ENCODE measurements at regions not wholly inside any gene's neighbourhood (a gene's known extent, or its start where the extent isn't known, plus 50 kb on each side); places are given as distances from the start of the nearest gene placed in this dataset.

DNA sequence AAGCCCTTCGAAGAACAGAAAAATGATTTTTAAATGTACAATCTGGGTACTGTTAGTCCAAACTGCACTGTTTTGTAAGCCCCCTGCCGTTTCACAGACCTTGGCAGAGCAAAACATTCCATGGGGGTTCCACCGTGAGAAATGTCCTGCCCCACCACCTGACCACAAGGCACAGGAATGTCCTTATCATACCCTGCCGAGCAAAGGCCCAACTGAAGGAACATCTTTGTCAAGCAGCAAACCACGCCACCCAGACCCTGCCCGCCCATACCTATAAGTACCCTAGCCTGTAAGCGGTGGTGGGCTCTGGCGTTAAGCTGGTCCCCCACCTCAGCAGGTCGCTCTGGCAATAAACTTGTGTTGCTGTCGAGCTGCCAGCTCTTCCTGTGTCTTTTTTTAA is 181.6 kb upstream of the PZP start:
- 0 out of 2 replicates have a peak, but pooled peaks cover 2% of the 10 kb centered on the region for H3K27me3 ChIP-seq (ENCODE audit: control insufficient read depth, insufficient read depth, low read length)
- DNase-seq (ENCODE audit: low read depth) = no peak
- no peaks in the 10 kb centered on the region for H3K36me3 ChIP-seq (ENCODE audit: control insufficient read depth, insufficient read depth, low read length)
- ChIA-PET POLR2A (no interaction called here), CTCF (no interaction called here)
- H3K4me3 ChIP-seq (ENCODE audit: low read depth, low read length) = no peak overlapping the region
- TF ChIP-seq, protein P1, sequence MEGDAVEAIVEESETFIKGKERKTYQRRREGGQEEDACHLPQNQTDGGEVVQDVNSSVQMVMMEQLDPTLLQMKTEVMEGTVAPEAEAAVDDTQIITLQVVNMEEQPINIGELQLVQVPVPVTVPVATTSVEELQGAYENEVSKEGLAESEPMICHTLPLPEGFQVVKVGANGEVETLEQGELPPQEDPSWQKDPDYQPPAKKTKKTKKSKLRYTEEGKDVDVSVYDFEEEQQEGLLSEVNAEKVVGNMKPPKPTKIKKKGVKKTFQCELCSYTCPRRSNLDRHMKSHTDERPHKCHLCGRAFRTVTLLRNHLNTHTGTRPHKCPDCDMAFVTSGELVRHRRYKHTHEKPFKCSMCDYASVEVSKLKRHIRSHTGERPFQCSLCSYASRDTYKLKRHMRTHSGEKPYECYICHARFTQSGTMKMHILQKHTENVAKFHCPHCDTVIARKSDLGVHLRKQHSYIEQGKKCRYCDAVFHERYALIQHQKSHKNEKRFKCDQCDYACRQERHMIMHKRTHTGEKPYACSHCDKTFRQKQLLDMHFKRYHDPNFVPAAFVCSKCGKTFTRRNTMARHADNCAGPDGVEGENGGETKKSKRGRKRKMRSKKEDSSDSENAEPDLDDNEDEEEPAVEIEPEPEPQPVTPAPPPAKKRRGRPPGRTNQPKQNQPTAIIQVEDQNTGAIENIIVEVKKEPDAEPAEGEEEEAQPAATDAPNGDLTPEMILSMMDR (IDR thresholded peaks at IDR 0.05; ENCODE audit: insufficient read depth, low read depth, low read length) = no peak

DNA sequence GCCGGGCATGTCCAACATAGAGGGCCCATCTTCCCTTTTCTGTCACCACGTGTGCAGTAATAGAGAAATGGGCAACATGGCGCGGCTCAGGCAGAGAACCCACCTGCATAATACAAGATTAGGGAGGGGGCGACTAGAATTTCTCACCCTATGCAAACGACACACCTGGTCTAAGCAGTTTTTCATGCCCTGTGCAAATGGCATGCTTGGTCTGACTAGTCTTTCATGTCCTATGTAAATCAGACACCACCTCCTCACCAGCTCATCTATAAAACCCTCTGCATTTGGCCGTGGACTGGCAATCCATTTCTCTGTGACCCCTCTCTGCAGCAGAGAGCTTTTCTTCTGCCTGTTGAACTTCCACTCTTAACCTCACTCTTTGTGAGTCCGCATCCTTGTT is 180.2 kb upstream of the PZP start:
- Histone ChIP-seq H3K36me3 (ENCODE audit: control insufficient read depth, insufficient read depth, low read length) (no peaks in the 10 kb centered on the region), H3K27me3 (ENCODE audit: control insufficient read depth, insufficient read depth, low read length) (0 out of 2 replicates have a peak, but pooled peaks cover 2% of the 10 kb centered on the region), H3K4me3 (ENCODE audit: low read depth, low read length) (no peak overlapping the region)
- POLR2A ChIA-PET = no interaction called here
- TF ChIP-seq, protein P1 (IDR thresholded peaks at IDR 0.05; ENCODE audit: insufficient read depth, low read depth, low read length) = no peak
- no peak for DNase-seq (ENCODE audit: low read depth)
- CTCF ChIA-PET = no interaction called here

DNA sequence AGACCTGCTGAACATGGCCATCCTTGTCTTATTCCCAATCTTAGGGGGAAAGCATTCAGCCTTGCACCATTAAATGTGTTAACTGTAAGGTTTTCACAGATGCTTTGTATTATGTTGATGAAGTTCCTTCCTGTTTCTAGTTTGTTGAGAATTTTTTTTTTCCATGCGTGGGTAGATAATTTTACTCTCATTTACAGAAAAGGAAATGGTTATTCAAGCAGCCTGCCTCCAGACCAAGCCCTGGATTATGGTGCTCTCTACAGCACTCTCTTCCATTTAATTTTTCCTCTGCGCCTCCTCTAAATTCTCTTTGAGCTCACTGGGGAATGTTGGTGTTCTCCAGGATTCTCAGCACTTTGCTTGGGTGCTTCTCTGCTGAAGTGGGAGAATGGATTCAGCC is 179.3 kb upstream of the PZP start:
- ChIA-PET CTCF (no interaction called here), POLR2A (no interaction called here)
- no peak for DNase-seq (ENCODE audit: low read depth)
- H3K36me3 ChIP-seq (ENCODE audit: control insufficient read depth, insufficient read depth, low read length) = no peaks in the 10 kb centered on the region
- H3K4me3 ChIP-seq (ENCODE audit: low read depth, low read length) = no peak overlapping the region
- TF ChIP-seq, protein P1 (IDR thresholded peaks at IDR 0.05; ENCODE audit: insufficient read depth, low read depth, low read length) = no peak
- 0 out of 2 replicates have a peak, but pooled peaks cover 2% of the 10 kb centered on the region for H3K27me3 ChIP-seq (ENCODE audit: control insufficient read depth, insufficient read depth, low read length)

DNA sequence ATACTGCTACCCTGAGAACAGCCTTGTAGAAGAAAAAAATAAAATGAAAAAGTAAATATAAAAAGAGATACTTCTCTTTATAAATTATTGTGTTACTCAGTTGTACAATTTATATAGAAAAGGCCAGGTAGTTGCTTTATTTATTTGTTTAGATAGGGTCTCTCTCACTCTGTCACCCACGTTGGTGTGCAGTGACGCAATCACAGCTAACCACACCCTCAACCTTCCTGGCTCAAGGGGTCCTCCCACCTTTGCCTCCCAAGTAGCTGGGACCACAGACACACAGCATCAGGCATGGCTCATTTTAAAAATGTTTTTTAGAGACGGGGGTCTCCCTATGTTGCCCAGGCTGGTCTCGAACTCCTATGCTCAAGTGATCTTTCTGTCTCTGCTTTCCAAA is 175.4 kb upstream of the PZP start:
- no peak for DNase-seq (ENCODE audit: low read depth)
- H3K27me3 ChIP-seq (ENCODE audit: control insufficient read depth, insufficient read depth, low read length) = peaks cover 2% of the 10 kb centered on the region; the same call in 1 of the 2 replicates
- CTCF ChIA-PET = interaction anchor here (0.7 kb wide), 1 partner anchor 249 kb away, joined by 3 read pairs; no protein-coding TSS in a partner anchor
- TF ChIP-seq, protein P1 (IDR thresholded peaks at IDR 0.05; ENCODE audit: insufficient read depth, low read depth, low read length) = no peak
- POLR2A ChIA-PET = no interaction called here
- no peaks in the 10 kb centered on the region for H3K36me3 ChIP-seq (ENCODE audit: control insufficient read depth, insufficient read depth, low read length)
- H3K4me3 ChIP-seq (ENCODE audit: low read depth, low read length) = no peak overlapping the region

DNA sequence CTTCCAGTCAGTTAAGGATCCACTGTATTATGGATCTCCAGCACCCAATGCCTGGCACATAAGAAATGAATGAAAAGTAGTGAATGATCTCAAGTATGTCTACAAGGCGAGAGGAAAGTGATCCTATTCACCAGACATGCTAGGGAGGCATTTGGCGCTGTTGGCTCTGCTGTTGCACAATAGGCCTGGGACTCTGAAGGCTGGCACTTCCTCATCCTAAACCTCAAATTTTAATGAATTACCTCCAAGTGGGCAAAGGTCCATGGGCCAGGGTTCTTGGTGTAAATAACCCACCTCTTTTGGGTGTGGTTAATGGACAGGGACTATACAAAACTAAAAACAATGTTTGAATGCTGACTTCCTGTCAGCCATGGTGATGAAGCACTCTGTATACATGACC is 173.4 kb upstream of the PZP start:
- ChIA-PET CTCF (interaction anchor here (1.3 kb wide), 1 partner anchor 9 kb away, joined by 3 read pairs; no protein-coding TSS in a partner anchor), POLR2A (no interaction called here)
- TF ChIP-seq, protein P1 (IDR thresholded peaks at IDR 0.05; ENCODE audit: insufficient read depth, low read depth, low read length) = no peak
- no peaks in the 10 kb centered on the region for H3K36me3 ChIP-seq (ENCODE audit: control insufficient read depth, insufficient read depth, low read length)
- no peaks in the 10 kb centered on the region; the same call in 1 of the 2 replicates for H3K27me3 ChIP-seq (ENCODE audit: control insufficient read depth, insufficient read depth, low read length)
- DNase-seq (ENCODE audit: low read depth) = no peak
- H3K4me3 ChIP-seq (ENCODE audit: low read depth, low read length) = no peak overlapping the region
